Caco-2 (cell line): ENCODE measurements at regions not wholly inside any gene's neighbourhood (a gene's known extent, or its start where the extent isn't known, plus 50 kb on each side); places are given as distances from the start of the nearest gene placed in this dataset.

Experiments used
- BruUV-seq: library from RNA; stranded (reverse); fragments of 400-500 nt; replicated peaks from 2 replicates; lab custom pipeline; 2021; lab: Mats Ljungman, UMichigan
- CTCF ChIA-PET: fragments of 300-600 bp; sonication (Branson Sonifier 250); formaldehyde crosslinking; loops from one replicate; lab custom pipeline; 2022; ENCODE audit warnings: antibody characterized with exemption; lab: Charles Lee
- POLR2A ChIA-PET: fragments of 300-600 bp; sonication (Branson Sonifier 250); formaldehyde crosslinking; loops from one replicate; lab custom pipeline; 2022; ENCODE audit warnings: antibody characterized with exemption; lab: Charles Lee
- DNase-seq, 2 experiments: peaks; one replicate each; pipeline versions ENCODE4 v3.0.0 to v3.0.0-alpha.2; 2020 to 2022
- H3K27me3 ChIP-seq: replicated peaks from 2 replicates; pipeline ENCODE4 v1.6.0; 2011; ENCODE audit warnings: low read length; ENCODE audit not compliant: control insufficient read depth, insufficient read depth
- H3K36me3 ChIP-seq: 2 replicates; pipeline ENCODE4 v1.5.1; 2011; ENCODE audit warnings: low read length; ENCODE audit not compliant: control insufficient read depth, insufficient read depth
- H3K4me1 ChIP-seq: fragments of 250-450 bp; sonication (Bioruptor Pico); 2 replicates; pipeline ENCODE4 v1.5.1; 2020; ENCODE audit warnings: mild to moderate bottlenecking
- H3K4me3 ChIP-seq: 2 replicates; pipeline ENCODE4 v1.5.1; 2011; ENCODE audit warnings: low read depth, mild to moderate bottlenecking, control low read depth, low read length
- H3K9me3 ChIP-seq: fragments of 250-450 bp; sonication (Bioruptor Pico); 2 replicates; pipeline ENCODE4 v1.5.1; 2020; ENCODE audit warnings: mild to moderate bottlenecking, moderate library complexity
- H3K27ac Mint-ChIP-seq: one replicate; pipeline ENCODE4 v1.8.0; 2022; ENCODE audit warnings: mixed read lengths; ENCODE audit not compliant: unreplicated experiment
- H3K27me3 Mint-ChIP-seq: one replicate; pipeline ENCODE4 v1.8.0; 2022; ENCODE audit warnings: mixed read lengths; ENCODE audit not compliant: insufficient read depth, unreplicated experiment
- H3K36me3 Mint-ChIP-seq: one replicate; pipeline ENCODE4 v1.8.0; 2022; ENCODE audit warnings: mild to moderate bottlenecking, mixed read lengths; ENCODE audit not compliant: insufficient read depth, unreplicated experiment
- H3K4me1 Mint-ChIP-seq: one replicate; pipeline ENCODE4 v1.8.0; 2022; ENCODE audit warnings: low read depth, mixed read lengths; ENCODE audit not compliant: unreplicated experiment
- H3K4me3 Mint-ChIP-seq: one replicate; pipeline ENCODE4 v1.8.0; 2022; ENCODE audit warnings: mild to moderate bottlenecking, moderate library complexity, mixed read lengths; ENCODE audit not compliant: unreplicated experiment
- H3K9me3 Mint-ChIP-seq: one replicate; pipeline ENCODE4 v1.8.0; 2022; ENCODE audit warnings: mixed read lengths; ENCODE audit not compliant: unreplicated experiment
- CTCF ChIP-seq, 2 experiments: fragments of 200-600 bp in 1 of 2; IDR thresholded peaks; 1 replicate in 1 of 2; 2 replicates in 1 of 2; pipeline versions ENCODE4 v1.5.1 to v1.8.0; 2011 to 2022; ENCODE audit warnings: antibody characterized with exemption in 1 of 2, control low read depth in 1 of 2, inconsistent platforms in 1 of 2, low read depth in 1 of 2, low read length in 1 of 2, mild to moderate bottlenecking in 1 of 2, moderate library complexity in 1 of 2; ENCODE audit not compliant: insufficient read depth in 1 of 2, severe bottlenecking in 1 of 2, unreplicated experiment in 1 of 2
- intact Hi-C: fragments of 100-400 bp; cut with micrococcal nuclease; formaldehyde crosslinking; loops from one replicate; pipeline ENCODE4 v1.10.0; 2022; ENCODE audit not compliant: unreplicated experiment

- ChIA-PET POLR2A (no interaction called here), CTCF (no interaction called here)
- no peak for DNase-seq
- BruUV-seq, result no TSS peak
- Histone ChIP-seq H3K4me3 (no peak overlapping the region), H3K4me1 (no peaks in the 10 kb centered on the region), H3K9me3 (no peaks in the 10 kb centered on the region), H3K27me3 (no peaks in the 10 kb centered on the region), H3K36me3 (no peaks in the 10 kb centered on the region)
- no peak for TF ChIP-seq CTCF (IDR thresholded peaks at IDR 0.05; ENCODE audit: insufficient read depth in 1 of 2, low read depth in 1 of 2, low read length in 1 of 2, severe bottlenecking in 1 of 2, unreplicated experiment in 1 of 2)
- intact Hi-C loops, result no loop called here
- Mint-ChIP-seq H3K4me3 (no peak overlapping the region), H3K27me3 (peaks cover 11% of the 10 kb centered on the region), H3K27ac (no peak overlapping the region), H3K36me3 (no peaks in the 10 kb centered on the region), H3K9me3 (no peaks in the 10 kb centered on the region), H3K4me1 (no peaks in the 10 kb centered on the region)
Measured at GRCh38 chr3:10688126-10688525, 127.9 kb upstream of the SLC6A11 start.

GRCh38 chr3:10688548-10689172, 127.4 kb upstream of the SLC6A11 start:
- no peaks in the 10 kb centered on the region for H3K4me1 Mint-ChIP-seq
- no peak overlapping the region for H3K27ac Mint-ChIP-seq
- no peak for DNase-seq
- H3K36me3 Mint-ChIP-seq, result no peaks in the 10 kb centered on the region
- no peaks in the 10 kb centered on the region for H3K9me3 Mint-ChIP-seq
- Histone ChIP-seq H3K9me3 (no peaks in the 10 kb centered on the region), H3K36me3 (no peaks in the 10 kb centered on the region), H3K27me3 (no peaks in the 10 kb centered on the region), H3K4me3 (no peak overlapping the region), H3K4me1 (no peaks in the 10 kb centered on the region)
- H3K4me3 Mint-ChIP-seq, result no peak overlapping the region
- POLR2A ChIA-PET, result no interaction called here
- peaks cover 11% of the 10 kb centered on the region for H3K27me3 Mint-ChIP-seq
- no peak for TF ChIP-seq CTCF (IDR thresholded peaks at IDR 0.05; ENCODE audit: insufficient read depth in 1 of 2, low read depth in 1 of 2, low read length in 1 of 2, severe bottlenecking in 1 of 2, unreplicated experiment in 1 of 2)
- no TSS peak for BruUV-seq
- intact Hi-C loops, result no loop called here
- CTCF ChIA-PET, result no interaction called here

GRCh38 chr3:10692039-10692622, 123.9 kb upstream of the SLC6A11 start:
- no peaks in the 10 kb centered on the region for H3K27me3 ChIP-seq
- ChIA-PET POLR2A (no interaction called here), CTCF (no interaction called here)

More at GRCh38 chr3:10692039-10692622, 123.9 kb upstream of the SLC6A11 start:
- Mint-ChIP-seq H3K27me3 (peaks cover 15% of the 10 kb centered on the region), H3K4me3 (no peak overlapping the region), H3K4me1 (no peaks in the 10 kb centered on the region), H3K9me3 (no peaks in the 10 kb centered on the region), H3K27ac (no peak overlapping the region), H3K36me3 (no peaks in the 10 kb centered on the region)
- TF ChIP-seq CTCF (IDR thresholded peaks at IDR 0.05; ENCODE audit: insufficient read depth in 1 of 2, low read depth in 1 of 2, low read length in 1 of 2, severe bottlenecking in 1 of 2, unreplicated experiment in 1 of 2), result no peak
- H3K4me3 ChIP-seq, result no peak overlapping the region
- no TSS peak for BruUV-seq
- intact Hi-C loops, result loop anchor here (5.0 kb wide), 1 partner anchor 275 kb away; no protein-coding TSS in a partner anchor
- no peak for DNase-seq
- H3K4me1 ChIP-seq, result no peaks in the 10 kb centered on the region
- no peaks in the 10 kb centered on the region for H3K9me3 ChIP-seq
- H3K36me3 ChIP-seq, result no peaks in the 10 kb centered on the region
